Erythroblast (primary cell): ENCODE measurements at regions not wholly inside any gene's neighbourhood (a gene's known extent, or its start where the extent isn't known, plus 50 kb on each side); places are given as distances from the start of the nearest gene placed in this dataset.

Experiments used
- GATA1 ChIP-seq: IDR thresholded peaks from 2 replicates; pipeline ENCODE4 v1.6.1; 2011; ENCODE audit warnings: low read depth, mild to moderate bottlenecking, control low read depth, low read length, moderate library complexity
- POLR2A ChIP-seq: IDR thresholded peaks from 2 replicates; pipeline ENCODE4 v1.6.1; 2011; ENCODE audit warnings: mild to moderate bottlenecking, low read length

DNA sequence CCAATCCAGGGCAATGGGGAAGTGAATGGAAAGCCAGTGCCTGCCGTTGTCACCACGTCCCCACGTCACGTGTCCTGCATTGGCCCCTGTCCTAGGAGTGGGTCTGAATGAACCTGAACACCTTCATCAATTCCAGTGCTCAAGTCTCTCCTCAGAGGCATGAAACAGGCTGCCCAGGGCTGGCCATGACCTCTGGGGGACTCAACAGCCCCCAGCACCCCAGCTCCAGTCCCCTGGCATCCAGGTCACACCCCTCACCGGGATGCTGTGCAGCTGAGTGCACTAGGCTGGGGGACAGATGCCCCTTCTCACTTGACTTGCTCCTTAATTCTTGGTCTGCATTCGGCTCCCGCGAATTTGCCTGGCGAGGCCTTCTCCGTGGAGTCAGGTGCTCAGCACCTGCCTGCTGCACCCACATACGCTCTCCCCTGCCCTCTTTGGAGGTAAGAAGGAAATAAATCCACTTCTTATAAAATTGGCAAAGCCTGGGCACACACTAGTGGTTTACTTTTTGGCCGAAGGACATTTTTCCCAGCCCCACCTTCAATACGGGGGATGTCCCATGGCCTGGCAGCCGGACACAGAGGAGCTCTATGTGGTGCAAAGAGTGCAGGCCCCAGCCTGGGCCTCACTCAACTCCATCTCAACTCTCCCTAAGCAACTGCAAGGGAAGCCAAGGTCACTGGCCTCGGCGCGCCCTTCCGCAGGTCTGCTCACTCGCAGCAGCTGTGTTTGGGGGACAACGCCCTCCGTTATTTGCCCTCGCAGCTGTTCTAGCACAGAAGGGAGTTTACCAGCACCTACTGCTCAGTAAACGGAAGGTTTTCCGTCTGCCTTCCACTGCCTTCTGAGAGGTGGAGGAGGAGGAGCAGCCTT lies 77.6 kb upstream of the SHH start:
- TF ChIP-seq POLR2A (no peak), GATA1 (no peak)
